ENCODE measurements at regions not wholly inside any gene's neighbourhood (a gene's known extent, or its start where the extent isn't known, plus 50 kb on each side); places are given as distances from the start of the nearest gene placed in this dataset.
"Not testable (repeated sequence)": the region's sequence is repeated elsewhere in the genome, so short reads cannot be mapped to it uniquely, and the experiment has no call there.

DNA sequence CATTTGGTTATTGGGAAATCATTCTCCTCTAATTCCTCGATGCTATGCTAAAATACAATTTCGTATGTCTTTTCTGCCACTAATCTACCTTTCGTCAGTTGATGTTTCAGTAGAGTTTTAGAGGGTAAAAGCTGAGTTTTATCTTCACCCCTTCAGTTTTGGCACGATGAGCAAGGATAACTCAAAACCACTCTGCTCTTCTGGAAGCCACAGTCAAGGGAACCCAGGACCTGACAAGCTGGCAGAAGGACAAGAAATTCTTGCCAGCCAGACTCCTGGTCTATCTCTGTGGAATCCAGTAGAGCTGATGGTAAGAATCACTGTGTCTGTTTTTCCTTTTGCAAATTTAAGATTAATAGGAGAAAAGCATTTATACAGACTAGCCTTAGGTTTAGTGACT lies 414.4 kb upstream of the LRRC3B start:
- intact Hi-C loops (cut with DNase I) = no loop called here
- DNase-seq = no peak
- Histone ChIP-seq H3K36me3 (no peaks in the 10 kb centered on the region), H3K4me1 (no peaks in the 10 kb centered on the region), H3K27me3 (no peaks in the 10 kb centered on the region), H3K27ac (no peak overlapping the region), H3K4me3 (no peak overlapping the region), H3K9me3 (no peaks in the 10 kb centered on the region)
- TF ChIP-seq POLR2A (IDR thresholded peaks at IDR 0.05) = no peak
- TF ChIP-seq, protein P1, sequence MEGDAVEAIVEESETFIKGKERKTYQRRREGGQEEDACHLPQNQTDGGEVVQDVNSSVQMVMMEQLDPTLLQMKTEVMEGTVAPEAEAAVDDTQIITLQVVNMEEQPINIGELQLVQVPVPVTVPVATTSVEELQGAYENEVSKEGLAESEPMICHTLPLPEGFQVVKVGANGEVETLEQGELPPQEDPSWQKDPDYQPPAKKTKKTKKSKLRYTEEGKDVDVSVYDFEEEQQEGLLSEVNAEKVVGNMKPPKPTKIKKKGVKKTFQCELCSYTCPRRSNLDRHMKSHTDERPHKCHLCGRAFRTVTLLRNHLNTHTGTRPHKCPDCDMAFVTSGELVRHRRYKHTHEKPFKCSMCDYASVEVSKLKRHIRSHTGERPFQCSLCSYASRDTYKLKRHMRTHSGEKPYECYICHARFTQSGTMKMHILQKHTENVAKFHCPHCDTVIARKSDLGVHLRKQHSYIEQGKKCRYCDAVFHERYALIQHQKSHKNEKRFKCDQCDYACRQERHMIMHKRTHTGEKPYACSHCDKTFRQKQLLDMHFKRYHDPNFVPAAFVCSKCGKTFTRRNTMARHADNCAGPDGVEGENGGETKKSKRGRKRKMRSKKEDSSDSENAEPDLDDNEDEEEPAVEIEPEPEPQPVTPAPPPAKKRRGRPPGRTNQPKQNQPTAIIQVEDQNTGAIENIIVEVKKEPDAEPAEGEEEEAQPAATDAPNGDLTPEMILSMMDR (IDR thresholded peaks at IDR 0.05) = no peak
- WGBS, 2 donors = 78 to 86% methylated on average over 4 of the region's 4 CpGs

DNA sequence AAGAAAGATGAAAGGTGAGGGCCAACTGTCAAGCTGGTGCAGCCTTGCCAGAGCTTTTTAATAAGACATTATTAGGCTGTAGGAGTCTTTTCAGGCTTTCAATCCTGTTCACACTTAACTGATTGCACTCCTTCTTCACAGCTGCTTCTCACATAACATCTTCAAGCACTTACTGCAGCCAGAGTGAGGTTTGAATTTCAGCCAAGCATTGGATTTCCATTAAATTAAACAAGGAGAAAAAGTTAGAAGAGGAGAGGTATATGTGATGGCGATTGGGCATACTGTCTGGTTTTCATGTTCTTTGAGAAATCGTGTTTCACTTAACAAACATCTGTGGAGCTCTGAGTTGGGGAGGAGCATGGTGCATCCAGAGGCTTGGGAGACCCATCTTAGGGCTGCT lies 392.8 kb upstream of the LRRC3B start:
- Histone ChIP-seq H3K27me3 (no peaks in the 10 kb centered on the region), H3K4me3 (no peak overlapping the region), H3K4me1 (no peaks in the 10 kb centered on the region), H3K36me3 (no peaks in the 10 kb centered on the region), H3K9me3 (no peaks in the 10 kb centered on the region), H3K27ac (no peak overlapping the region)
- TF ChIP-seq, protein P1 (IDR thresholded peaks at IDR 0.05) = no peak
- TF ChIP-seq POLR2A (IDR thresholded peaks at IDR 0.05) = no peak
- intact Hi-C loops (cut with DNase I) = no loop called here
- DNase-seq = no peak
- 73% methylated on average over 2 of the region's 2 CpGs for WGBS, 2 donors

DNA sequence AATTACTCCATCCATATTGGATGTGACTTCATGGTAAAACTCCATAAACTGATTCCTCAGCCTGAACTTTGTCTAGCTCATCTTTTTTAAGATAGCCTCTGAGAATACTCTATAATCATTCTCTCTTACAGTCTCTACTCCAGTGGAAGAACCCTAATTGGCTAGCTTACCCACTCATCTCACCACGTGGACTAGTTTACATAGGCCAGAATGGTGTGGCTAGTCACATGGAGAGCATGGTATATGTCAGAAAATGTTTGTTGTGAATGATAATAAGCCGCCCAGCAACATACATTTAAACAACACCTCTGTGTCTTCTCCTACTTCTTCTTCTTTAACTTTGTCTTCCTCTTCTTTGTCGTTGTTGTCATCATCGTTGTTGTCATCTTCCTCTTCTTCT lies 389.2 kb upstream of the LRRC3B start:
- H3K4me3 ChIP-seq = no peak overlapping the region
- no peak for DNase-seq
- no peaks in the 10 kb centered on the region for H3K27me3 ChIP-seq
- no peaks in the 10 kb centered on the region for H3K9me3 ChIP-seq
- TF ChIP-seq, protein P1 (IDR thresholded peaks at IDR 0.05) = no peak
- TF ChIP-seq POLR2A (IDR thresholded peaks at IDR 0.05) = no peak
- H3K4me1 ChIP-seq = peaks cover 5 to 23% (median 14%) of the 10 kb centered on the region in 3 donors
- intact Hi-C loops (cut with DNase I) = no loop called here
- 82 to 86% methylated on average over 4 of the region's 4 CpGs for WGBS, 2 donors
- H3K27ac ChIP-seq = no peak overlapping the region
- H3K36me3 ChIP-seq = no peaks in the 10 kb centered on the region

DNA sequence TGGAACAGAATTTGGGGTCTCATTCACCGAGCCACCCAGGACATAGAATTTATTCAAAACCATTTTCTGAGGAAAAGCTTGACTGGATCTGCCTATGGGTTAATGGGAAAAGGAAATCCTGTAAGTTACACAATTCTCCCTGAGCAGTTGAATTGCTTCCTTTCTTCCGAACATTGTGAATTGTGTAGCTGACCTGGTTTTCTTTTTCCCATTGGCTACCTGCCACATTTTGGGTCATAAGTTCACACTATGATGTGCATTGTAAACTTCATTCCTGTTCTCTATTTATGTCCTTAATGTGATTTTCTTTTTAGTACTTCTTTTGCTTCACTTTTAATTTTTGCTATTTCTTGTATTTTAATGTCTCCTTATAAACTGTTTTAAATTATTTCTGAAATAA lies 386.0 kb upstream of the LRRC3B start:
- H3K9me3 ChIP-seq = no peaks in the 10 kb centered on the region
- H3K27me3 ChIP-seq = no peaks in the 10 kb centered on the region
- intact Hi-C loops (cut with DNase I) = no loop called here
- H3K4me1 ChIP-seq = peaks cover 5 to 23% (median 14%) of the 10 kb centered on the region in 3 donors
- 16 to 32% methylated on average over 2 of the region's 2 CpGs for WGBS, 2 donors
- DNase-seq = no peak
- TF ChIP-seq POLR2A (IDR thresholded peaks at IDR 0.05) = no peak
- TF ChIP-seq, protein P1 (IDR thresholded peaks at IDR 0.05) = no peak
- H3K27ac ChIP-seq = peak overlapping the region in 2 of 4 donors; percentile 42 to 59
- H3K4me3 ChIP-seq = no peak overlapping the region
- H3K36me3 ChIP-seq = no peaks in the 10 kb centered on the region

DNA sequence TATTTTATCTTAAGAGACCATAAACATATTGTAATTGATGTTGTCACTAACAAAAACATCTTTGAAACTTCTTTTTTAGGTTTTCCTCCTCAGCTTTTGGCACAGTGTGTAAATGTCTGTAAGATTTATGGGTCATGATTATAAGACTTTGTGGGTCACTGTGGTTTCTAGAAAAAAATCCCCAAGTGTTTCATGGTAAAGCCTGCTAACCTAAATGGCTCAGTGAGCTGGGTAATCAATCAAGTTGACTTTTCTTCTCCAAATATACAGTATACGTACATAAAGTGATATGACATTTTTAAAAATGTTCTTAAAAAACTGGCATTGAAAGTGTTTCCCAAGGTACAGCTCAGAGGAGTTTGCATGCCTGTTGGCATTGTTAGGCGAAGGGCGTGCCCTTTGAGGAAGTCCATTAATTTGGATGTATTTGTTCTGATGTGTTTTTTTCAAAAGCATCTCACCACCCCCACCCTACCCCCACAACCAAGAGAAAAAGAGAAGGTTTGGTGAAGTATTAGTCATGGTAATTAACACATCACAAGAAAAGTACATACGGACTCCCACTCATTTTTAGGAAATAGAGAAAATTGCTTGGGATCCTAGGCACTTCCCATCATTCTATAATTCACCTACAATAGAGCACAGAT lies 385.4 kb upstream of the LRRC3B start:
- no peak for DNase-seq
- peaks cover 5 to 23% (median 14%) of the 10 kb centered on the region in 3 donors for H3K4me1 ChIP-seq
- no peak for TF ChIP-seq POLR2A (IDR thresholded peaks at IDR 0.05)
- TF ChIP-seq, protein P1 (IDR thresholded peaks at IDR 0.05) = no peak
- no peaks in the 10 kb centered on the region for H3K27me3 ChIP-seq
- 15 to 28% methylated on average over 4 of the region's 4 CpGs for WGBS, 2 donors
- H3K9me3 ChIP-seq = no peaks in the 10 kb centered on the region
- intact Hi-C loops (cut with DNase I) = no loop called here
- no peak overlapping the region for H3K4me3 ChIP-seq
- H3K36me3 ChIP-seq = no peaks in the 10 kb centered on the region
- peak overlapping the region in 2 of 4 donors; percentile 42 to 59 for H3K27ac ChIP-seq

DNA sequence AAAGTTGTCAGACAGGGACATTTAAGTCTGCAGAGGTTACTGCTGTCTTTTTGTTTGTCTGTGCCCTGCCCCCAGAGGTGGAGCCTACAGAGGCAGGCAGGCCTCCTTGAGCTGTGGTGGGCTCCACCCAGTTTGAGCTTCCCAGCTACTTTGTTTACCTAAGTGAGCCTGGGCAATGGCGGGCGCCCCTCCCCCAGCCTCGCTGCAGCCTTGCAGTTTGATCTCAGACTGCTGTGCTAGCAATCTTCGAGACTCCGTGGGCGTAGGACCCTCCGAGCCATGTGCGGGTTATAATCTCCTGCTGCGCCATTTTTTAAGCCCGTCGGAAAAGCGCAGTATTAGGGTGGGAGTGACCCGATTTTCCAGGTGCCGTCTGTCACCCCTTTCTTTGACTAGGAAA lies 378.0 kb upstream of the LRRC3B start:
- H3K9me3 ChIP-seq; H3K27ac ChIP-seq; H3K36me3 ChIP-seq; DNase-seq; H3K4me3 ChIP-seq; H3K27me3 ChIP-seq; H3K4me1 ChIP-seq; intact Hi-C loops (cut with DNase I): not testable (repeated sequence)
- 94 to 99% methylated on average over 13 to 14 of the region's 14 CpGs for WGBS, 2 donors
